Stimulated activated CD8-positive, alpha-beta memory T cell treated with anti-CD3 and anti-CD28 coated beads, Interleukin-12 subunit alpha, Interleukin-12 subunit beta, amount 100 ng/mL, for 4 hours (primary cell): ENCODE measurements at regions not wholly inside any gene's neighbourhood (a gene's known extent, or its start where the extent isn't known, plus 50 kb on each side); places are given as distances from the start of the nearest gene placed in this dataset.
"Not testable (repeated sequence)": the region's sequence is repeated elsewhere in the genome, so short reads cannot be mapped to it uniquely, and the experiment has no call there.

ENCODE experiments used
- DNase-seq: peaks from one replicate; pipeline ENCODE4 v3.0.0-alpha.2; 2020; ENCODE audit warnings: low read depth

DNA sequence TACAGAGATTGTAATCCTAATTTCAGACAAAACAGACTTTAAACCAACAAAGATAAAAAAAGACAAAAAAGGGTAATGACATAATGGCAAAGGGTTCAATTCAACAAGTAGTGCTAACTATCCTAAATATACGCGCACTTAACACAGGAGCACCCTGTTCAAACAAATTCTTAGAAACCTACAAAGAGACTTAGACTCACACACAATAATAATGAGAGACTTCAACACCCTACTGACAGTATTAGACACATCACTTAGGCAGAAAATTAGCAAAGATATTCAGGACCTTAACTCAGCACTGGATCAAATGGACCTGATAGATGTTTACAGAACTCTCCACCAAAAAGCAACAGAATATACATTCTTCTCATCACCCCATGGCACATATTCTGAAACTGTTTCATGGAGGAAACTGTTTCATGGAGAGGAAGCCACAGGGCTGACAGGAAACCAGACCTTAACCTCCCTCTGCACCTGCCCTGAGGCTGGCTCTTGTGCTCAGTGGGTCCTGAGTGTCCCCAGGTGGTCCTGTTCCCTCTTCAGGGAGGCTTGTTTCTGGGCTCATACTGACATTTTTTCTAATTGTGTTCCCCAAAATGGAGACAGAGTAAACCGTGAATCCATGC, 54.7 kb downstream of the OR4M2 start:
- DNase-seq, result not testable (repeated sequence)

DNA sequence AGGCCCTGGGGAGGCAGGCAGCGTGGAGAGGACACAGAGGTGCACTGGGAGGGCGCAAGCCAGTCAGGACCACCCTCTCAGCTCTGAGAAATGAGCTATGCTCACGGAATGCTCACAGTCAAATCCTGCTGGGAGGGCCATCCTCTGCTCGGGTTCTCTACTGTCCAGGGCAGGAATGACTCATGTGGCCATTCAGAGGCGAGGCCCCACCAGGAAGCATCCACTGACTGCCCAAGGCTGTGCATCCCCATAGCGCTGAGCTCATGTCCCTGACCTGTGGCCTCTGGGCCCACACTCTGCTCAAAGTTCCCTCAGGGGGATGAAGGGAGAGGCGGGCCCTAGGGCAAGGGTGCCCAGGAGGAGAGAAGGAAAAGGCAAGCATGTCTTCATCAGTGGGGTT, 57.2 kb downstream of the OR4M2 start:
- not testable (repeated sequence) for DNase-seq

DNA sequence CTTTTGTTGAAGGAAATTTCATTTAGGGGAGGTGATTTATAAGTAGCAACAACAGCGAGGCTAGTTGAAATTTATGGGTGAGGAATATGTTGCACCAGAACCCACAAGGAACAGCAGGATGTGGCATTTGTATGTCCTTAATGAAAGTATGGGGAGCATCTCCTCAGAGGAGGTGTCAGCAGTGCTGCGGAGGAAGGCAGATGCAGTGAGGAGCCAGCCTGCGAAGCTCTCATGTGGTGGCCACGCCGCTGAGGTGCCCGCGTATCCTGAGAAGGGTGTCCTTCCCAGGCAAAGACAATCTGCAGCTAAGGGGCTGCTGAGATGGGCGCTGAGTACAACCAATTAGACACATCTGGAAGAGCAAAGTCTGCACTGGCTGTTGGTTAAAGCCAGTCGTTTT, 60.8 kb downstream of the OR4M2 start:
- not testable (repeated sequence) for DNase-seq

DNA sequence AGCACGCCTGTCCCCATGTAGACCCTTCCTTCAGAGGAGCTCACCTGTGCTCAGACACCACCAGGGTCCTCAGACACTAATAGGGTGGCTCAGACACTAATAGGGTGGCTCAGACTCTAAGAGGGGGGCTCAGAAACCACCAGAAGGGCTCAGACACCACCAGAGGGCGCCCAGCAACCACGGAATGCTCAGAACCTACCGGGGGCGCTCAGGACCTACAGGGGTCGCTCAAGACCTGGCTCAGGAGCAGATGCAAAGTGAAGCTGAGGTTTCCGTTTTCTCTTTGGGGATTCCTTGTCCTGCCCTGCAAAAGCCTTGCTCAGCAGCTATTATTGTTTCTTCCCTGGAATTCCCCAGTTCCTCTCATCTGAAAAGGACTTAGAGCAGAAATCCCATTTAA, 67.8 kb downstream of the OR4M2 start:
- DNase-seq, result not testable (repeated sequence)

DNA sequence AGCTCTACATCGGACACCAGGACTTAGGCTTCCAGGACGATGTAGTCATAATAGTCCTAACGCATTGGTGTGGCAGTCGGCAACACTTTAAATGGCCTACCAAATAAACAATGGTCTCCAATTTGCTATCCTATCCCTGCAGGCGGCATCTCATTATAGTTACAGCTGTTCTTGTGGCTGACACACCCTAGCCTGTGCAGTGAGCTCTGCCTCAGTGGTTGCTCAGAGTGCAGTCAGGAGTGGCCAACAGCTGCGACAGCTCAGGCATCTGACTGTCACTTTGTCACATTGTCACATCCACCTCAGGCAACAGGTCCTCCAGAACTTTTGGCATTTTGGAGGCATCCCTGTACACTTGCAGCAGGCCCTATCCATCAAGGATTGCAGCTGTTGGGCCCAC, 77.9 kb downstream of the OR4M2 start:
- DNase-seq, result not testable (repeated sequence)

DNA sequence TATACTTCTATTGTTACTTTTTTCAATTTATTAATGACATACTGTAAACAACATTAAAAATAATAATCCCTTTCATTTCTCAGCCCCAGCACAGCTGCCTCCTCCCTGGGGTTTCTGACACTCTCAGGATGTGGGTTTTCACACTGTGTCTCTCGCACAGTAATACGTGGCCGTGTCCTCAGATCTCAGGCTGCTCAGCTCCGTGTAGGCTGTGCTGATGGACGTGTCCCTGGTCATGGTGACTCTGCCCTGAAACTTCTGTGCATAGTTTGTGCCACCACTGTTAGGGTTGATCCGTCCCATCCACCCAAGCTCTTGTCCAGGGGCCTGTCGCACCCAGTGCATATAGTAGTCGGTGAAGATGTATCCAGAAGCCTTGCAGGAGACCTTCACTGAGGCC, 80.0 kb downstream of the OR4M2 start:
- DNase-seq, result not testable (repeated sequence)

DNA sequence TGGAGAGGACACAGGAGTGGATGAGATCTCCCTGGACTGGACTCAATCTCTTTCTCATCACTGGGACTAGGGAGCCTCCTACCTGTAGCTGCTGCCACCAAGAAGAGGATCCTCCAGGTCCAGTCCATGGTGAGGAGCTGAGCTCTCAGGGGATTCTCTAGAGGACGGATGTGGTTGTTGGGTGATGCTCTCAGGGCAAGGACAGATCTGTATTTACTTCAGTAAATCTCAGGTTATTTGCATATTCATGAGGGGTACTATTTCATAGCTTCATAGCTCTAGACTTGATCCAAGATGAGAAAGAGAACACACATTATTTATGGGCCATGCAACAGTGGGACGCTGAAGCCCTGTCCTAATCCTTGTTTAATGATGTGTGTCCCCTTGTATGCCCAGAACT, 80.4 kb downstream of the OR4M2 start:
- not testable (repeated sequence) for DNase-seq

DNA sequence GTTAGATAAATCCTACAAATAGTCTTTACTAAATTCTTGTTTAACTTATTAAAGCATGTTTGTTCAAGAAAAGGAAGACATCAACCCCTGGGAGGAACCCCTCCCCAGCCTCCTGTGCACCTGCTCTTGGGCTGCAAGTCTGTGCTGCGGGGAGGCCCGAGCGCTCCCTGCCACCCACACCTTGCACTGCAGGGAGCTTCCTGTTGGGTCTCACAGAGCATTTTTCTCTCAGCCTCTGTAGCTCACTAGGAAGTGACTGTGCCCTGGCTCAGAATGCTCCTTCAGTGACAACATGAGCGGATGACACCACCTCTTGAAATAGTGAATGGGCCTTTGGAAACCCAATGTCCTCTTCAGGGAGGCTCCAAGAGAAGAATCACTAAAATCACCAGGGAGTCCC, 81.1 kb downstream of the OR4M2 start:
- DNase-seq, result not testable (repeated sequence)

DNA sequence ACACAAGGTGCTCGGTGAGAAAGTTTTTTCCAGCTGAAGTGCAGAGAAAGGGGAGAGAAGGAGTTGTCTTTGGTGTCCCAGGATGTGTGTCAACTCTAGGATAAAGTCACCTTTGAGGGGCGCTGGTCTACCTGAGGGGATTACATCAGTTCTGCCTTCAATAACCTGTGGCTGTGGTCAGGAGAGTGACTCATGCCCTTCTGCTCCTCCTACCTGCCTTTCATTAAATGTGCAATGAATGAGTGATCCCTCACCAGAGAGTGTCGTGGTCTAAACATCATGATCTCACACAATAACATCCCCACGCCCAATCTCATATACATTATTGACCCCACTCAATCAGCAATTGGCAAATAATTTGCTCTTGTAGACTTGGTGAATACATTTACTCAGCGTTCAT, 83.4 kb downstream of the OR4M2 start:
- DNase-seq, result not testable (repeated sequence)

DNA sequence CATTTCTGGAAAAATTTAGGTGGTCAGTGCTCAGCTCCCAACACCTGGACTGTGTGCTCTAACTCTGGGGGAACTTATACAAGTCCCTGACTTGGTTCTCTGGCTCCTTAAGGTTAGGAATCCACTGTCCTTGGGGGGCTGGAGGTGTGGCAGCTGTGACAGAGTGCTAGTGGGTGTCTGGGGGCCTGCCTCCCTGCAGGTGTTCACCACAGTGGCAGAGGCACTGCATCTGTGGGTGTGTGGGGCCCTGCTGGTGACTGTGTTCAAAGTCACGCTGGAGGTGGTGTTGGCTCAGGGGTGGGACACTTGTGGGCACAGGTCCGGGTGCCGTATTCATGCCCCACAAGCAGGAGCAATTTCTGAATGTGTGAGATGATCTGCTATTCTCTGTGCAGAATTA, 87.2 kb downstream of the OR4M2 start:
- not testable (repeated sequence) for DNase-seq

DNA sequence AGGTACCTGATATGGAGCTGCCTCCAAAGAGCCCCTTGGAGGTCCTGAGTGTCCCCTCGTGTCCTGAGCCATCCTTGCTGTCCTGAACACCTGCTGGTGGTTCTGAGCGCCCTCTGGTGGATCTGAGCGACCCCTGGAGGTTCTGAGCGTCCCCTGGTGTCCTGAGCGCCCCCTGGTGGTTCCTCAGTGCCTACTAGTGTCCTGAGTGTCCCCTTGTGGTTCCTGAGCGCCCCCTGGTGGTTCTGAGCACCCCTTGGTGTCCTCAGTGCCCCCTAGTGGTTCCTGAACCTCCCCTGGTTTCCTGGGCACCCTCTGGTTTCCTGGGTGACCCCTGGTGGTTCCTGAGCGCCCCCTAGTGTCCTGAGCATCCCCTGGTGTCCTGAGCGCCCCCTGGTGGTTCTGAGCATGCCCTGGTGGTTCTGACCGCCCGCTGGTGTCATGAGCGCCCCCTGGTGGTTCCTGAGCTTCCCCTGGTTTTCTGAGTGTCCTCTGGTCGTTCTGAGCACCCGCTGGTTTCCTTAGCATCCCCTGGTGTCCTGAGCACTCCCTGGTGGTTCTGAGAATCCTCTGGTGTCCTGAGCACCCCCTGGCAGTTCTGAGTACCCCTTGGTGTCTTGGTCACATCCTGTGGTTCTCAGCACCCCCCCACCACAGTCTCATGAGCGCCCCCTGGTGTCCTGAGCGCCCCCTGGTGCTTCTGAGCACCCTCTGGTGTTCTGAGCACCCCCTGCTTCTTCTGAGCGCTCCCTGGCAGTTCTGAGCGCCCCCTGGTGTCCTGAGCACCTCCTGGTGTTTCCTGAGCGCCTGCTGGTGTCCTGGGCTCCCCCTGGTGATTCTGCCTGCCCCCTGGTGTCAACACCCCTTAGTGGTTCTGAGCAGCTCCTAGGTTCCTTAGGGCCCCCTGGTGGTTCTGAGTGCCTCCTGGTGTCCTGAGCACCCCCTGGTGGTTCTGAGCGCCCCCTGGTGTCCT, 93.0 kb downstream of the OR4M2 start:
- DNase-seq, result not testable (repeated sequence)

DNA sequence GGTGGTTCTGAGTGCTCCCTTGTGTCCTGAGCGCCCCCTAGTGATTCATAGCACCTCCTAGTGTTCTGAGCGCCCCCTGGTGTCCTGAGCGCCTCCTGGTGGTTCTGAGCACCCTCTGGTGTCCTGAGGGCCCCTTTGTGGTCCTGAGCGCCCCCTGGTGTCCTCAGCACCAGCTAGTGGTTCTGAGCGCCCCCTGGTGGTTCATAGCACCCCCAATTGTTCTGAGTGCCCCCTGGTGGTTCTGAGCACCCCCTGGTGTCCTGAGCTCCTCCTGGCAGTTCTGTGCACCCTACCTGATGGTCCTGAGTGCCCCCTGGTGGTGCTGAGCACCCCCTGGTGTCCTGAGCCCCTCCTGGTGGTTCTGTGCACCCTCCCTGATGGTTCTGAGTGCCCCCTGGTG, 93.8 kb downstream of the OR4M2 start:
- not testable (repeated sequence) for DNase-seq

DNA sequence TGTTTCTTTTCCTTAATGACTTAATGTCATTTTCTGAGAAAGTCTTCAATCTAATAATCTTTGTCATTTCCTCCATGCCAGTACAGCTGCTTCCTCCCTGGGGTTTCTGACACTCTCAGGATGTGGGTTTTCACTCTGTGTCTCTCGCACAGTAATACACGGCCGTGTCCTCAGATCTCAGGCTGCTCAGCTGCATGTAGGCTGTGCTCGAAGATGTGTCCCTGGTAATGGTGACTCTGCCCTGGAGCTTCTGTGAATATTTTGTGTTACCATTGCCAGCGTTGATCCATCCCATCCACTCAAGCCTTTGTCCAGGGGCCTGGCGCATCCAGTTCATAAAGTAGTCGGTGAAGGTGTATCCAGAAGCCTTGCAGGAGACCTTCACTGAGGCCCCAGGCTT, 97.6 kb downstream of the OR4M2 start:
- DNase-seq, result not testable (repeated sequence)

DNA sequence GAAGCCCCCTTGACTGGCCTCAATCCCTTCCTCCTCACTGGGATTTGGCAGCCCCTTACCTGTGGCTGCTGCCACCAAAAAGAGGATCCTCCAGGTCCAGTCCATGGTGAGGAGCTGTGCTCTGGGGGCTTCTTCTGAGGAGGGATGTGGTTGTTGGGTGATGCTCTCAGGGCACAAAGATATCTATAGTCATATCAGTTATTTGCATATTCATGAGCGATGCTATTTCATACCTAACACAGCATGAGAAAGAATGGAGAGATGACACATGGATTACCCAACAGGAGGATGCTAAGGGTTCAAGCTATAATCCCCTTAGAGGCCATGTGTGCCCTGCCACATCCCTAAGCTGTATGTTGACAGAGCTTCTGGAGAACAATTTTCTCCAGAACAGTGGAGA, 98.1 kb downstream of the OR4M2 start:
- DNase-seq, result not testable (repeated sequence)

DNA sequence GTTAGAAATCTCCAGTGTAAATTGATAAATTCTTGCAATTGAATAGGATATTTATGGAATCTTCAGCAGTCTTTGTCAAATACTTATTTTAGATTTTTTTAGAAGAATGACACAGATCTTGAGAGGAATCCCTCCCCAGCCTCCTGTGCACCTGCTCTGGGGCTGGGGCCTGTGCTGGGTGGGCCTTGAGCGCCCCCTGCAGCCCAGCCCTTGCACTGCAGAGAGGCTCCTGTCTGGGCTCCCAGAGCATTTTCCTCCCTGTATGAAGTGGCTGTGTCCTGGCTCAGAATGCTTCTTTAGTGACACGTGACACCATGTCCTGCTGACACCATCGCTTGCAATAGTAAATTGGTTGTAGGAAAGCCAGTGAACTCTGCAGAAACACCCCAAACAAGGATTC, 98.7 kb downstream of the OR4M2 start:
- not testable (repeated sequence) for DNase-seq

DNA sequence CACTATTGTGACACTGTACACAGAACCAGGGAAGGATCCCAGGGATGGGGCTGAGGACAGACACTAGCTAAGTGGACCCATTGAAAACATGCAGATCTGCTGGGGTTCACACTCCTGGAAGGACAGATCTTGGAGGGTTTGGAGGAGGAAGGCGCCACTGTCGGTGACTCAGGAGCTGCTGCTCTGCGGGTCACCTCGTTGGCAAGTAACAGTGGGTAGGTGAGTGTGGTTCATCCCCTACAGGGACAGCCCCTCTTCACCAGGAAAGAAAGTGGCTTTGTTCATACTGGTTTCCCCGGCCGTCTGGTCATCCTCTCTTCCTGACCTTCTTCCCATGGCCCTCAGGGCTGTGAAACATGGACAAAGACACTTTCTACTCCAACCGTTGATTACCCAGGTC, 100.3 kb downstream of the OR4M2 start:
- DNase-seq, result not testable (repeated sequence)

DNA sequence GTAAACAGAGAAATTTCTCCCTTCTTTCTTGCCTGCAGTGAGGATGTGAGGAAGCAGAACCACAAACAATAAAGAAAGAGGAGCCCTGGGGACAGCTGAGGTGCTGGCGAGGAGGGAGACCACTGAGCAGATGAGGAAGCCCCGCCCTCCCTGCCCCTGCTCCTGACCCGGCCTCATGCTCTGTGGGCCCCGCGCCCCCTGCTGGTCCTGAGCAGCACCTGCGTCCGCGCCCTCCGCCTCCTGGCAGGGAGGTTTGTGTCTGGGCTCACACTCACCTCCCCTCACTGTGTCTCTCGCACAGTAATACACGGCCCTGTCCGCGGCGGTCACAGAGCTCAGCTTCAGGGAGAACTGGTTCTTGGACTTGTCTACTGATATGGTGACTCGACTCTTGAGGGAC, 104.4 kb downstream of the OR4M2 start:
- not testable (repeated sequence) for DNase-seq

DNA sequence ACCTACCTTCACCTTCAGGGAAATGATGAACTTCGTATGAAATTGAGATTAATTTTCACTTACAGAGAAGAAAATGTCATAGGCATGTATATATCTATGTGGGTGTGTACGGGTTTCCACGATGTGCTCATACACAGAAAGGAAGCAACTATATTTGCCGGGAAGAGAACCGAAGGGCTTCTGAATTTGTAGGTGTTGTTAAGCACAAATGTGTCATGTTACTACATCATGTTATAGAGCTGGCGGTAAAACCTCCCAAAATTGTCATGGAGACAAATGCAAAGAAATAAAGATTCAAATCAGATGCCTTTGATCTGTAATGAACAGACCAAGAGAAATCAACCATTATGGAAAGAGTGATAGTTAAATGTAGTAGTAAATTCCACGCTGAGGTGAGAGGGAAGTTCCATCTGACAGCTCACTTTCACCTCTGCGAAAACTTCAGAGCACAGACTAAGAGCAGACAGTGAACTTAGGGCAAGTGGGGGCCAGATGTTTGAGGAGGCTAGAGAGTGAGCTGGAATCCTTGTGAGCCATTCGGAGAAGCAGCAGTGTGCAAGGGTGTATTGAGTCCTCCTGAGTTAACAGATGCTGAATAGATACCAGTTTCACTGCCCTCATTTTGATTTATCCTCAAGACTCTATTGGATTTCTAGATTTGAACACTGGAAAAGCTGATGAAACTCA, 106.7 kb downstream of the OR4M2 start:
- DNase-seq, result not testable (repeated sequence)

DNA sequence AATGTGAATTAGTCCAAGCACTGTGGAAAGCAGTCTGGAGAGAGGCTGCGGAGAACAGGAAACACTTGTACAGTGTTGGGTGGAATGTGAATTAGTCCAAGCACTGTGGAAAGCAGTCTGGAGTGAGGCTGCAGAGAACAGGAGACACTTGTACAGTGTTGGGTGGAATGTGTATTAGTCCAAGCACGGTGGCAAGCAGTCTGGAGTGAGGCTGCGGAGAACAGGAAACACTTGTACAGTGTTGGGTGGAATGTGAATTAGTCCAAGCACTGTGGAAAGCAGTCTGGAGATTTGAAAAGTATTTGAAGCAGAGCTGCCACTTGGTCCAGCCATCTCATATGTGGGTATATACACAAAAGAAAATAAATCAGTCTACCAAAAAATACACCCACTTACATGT, 111.5 kb downstream of the OR4M2 start:
- not testable (repeated sequence) for DNase-seq

DNA sequence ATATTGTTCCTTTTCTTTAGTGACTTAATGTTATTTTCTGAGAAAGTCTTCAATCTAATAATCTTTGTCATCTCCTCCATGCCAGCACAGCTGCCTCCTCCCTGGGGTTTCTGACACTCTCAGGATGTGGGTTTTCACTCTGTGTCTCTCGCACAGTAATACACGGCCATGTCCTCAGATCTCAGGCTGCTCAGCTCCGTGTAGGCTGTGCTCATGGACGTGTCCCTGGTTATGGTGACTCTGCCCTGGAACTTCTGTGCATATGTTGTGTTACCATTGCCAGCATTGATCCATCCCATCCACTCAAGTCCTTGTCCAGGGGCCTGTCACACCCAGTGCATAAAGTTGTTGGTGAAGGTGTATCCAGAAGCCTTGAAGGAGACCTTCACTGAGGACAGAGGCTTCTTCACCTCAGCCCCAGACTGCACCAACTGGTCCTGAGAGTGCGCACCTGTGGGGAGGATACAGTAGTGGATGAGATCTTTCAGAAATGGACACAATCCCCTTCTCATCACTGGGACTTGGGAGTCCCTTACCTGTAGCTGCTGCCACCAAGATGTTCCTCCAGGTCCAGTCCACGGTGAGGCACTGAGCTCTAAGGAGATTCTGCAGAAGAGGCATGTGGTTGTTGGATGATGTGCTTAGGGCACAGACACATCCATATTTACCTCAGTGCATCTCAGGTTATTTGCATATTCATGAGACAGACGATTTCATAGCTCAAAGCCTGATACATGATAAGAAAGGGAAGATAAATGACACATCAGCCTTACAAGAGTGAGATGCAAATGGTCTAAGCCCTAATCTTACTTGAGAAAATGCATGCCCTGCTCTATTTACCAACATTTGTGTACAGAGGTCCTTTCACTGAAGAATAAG, 114.7 kb downstream of the OR4M2 start:
- not testable (repeated sequence) for DNase-seq

DNA sequence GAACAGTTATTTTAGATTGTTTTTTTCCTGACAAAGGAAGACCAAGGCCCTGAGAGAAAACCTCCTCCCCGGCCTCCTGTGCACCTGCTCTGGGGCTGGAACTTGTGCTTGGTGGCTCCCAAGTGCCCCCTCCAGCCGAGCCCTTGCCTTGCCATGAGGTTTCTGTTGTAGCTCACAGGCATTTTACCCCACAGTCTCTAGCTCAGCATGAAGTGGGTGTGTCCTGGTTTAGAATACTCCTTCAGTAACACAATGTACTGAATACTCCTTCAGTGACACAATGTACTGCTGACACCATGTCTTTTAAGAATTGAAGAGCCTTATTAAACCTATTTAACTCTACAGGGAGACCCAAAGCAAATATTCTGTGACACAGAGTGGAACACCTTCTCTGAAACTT, 116.1 kb downstream of the OR4M2 start:
- DNase-seq, result not testable (repeated sequence)

DNA sequence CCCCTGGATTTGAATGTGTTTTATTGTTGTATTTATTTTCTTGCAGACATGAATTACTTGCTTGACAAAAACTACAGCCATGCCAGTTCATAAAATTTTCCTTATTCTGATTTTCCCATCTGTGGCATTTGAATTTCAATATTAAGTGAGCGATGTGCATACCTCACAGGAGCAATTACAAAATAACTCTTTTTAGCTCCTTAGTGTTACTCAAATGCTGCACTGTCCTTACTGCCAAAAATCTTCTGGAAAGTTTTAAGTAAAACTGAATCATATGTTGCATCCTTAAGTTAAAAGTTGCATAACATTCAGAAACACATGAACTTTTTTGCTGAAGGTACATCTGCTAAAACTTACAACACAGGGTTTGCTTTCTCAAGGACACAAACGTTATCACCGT, 120.1 kb downstream of the OR4M2 start:
- DNase-seq, result not testable (repeated sequence)
